ENCODE measurements at regions not wholly inside any gene's neighbourhood (a gene's known extent, or its start where the extent isn't known, plus 50 kb on each side); places are given as distances from the start of the nearest gene placed in this dataset.
"Not testable (repeated sequence)": the region's sequence is repeated elsewhere in the genome, so short reads cannot be mapped to it uniquely, and the experiment has no call there.

GRCh38 chr7:118855290-118855689, 630.8 kb downstream of the ANKRD7 start:
- no peak for DNase-seq (ENCODE audit: low spot score)
- in situ Hi-C loops (cut with MboI; ENCODE audit: low sequenced_read_pairs, unreplicated experiment) = no loop called here
- no peak for TF ChIP-seq CTCF (IDR thresholded peaks at IDR 0.05; ENCODE audit: borderline replicate concordance, control extremely low read depth, extremely low read depth, insufficient read depth, missing control alignments)

- DNase-seq (ENCODE audit: low spot score) = no peak
- in situ Hi-C loops (cut with MboI; ENCODE audit: low sequenced_read_pairs, unreplicated experiment) = no loop called here
- TF ChIP-seq CTCF (IDR thresholded peaks at IDR 0.05; ENCODE audit: borderline replicate concordance, control extremely low read depth, extremely low read depth, insufficient read depth, missing control alignments) = no peak
Observed at GRCh38 chr7:118858651-118859149, 634.2 kb downstream of the ANKRD7 start.

- no peak for TF ChIP-seq CTCF (IDR thresholded peaks at IDR 0.05; ENCODE audit: borderline replicate concordance, control extremely low read depth, extremely low read depth, insufficient read depth, missing control alignments)
- no peak for DNase-seq (ENCODE audit: low spot score)
- in situ Hi-C loops (cut with MboI; ENCODE audit: low sequenced_read_pairs, unreplicated experiment) = no loop called here
Observed at GRCh38 chr7:118861581-118861980, 637.1 kb downstream of the ANKRD7 start.

GRCh38 chr7:118862740-118863139, 638.2 kb downstream of the ANKRD7 start:
- DNase-seq (ENCODE audit: low spot score) = no peak
- in situ Hi-C loops (cut with MboI; ENCODE audit: low sequenced_read_pairs, unreplicated experiment) = no loop called here

GRCh38 chr7:118863966-118864365, 639.5 kb downstream of the ANKRD7 start:
- DNase-seq (ENCODE audit: low spot score) = no peak
- TF ChIP-seq CTCF (IDR thresholded peaks at IDR 0.05; ENCODE audit: borderline replicate concordance, control extremely low read depth, extremely low read depth, insufficient read depth, missing control alignments) = no peak
- in situ Hi-C loops (cut with MboI; ENCODE audit: low sequenced_read_pairs, unreplicated experiment) = no loop called here

More at GRCh38 chr7:118862740-118863139, 638.2 kb downstream of the ANKRD7 start:
- TF ChIP-seq CTCF (IDR thresholded peaks at IDR 0.05; ENCODE audit: borderline replicate concordance, control extremely low read depth, extremely low read depth, insufficient read depth, missing control alignments) = no peak

GRCh38 chr7:118867860-118868259, 643.4 kb downstream of the ANKRD7 start:
- in situ Hi-C loops (cut with MboI; ENCODE audit: low sequenced_read_pairs, unreplicated experiment) = no loop called here
- TF ChIP-seq CTCF (IDR thresholded peaks at IDR 0.05; ENCODE audit: borderline replicate concordance, control extremely low read depth, extremely low read depth, insufficient read depth, missing control alignments) = no peak
- DNase-seq (ENCODE audit: low spot score) = no peak

- in situ Hi-C loops (cut with MboI; ENCODE audit: low sequenced_read_pairs, unreplicated experiment); DNase-seq (ENCODE audit: low spot score): not testable (repeated sequence)
Observed at GRCh38 chr7:118869141-118869540, 644.6 kb downstream of the ANKRD7 start.

Data from GM13976 (cell line).